HEK293 (cell line): ENCODE measurements at regions not wholly inside any gene's neighbourhood (a gene's known extent, or its start where the extent isn't known, plus 50 kb on each side); places are given as distances from the start of the nearest gene placed in this dataset.

Source experiments
- CTCF ChIP-seq: fragments of 450-650 bp; formaldehyde crosslinking; IDR thresholded peaks from 2 replicates; pipeline ENCODE4 v1.5.1; 2016; ENCODE audit warnings: missing biosample characterization, missing genetic modification characterization
- GLI2 ChIP-seq: fragments of 450-650 bp; formaldehyde crosslinking; IDR thresholded peaks from 2 replicates; pipeline ENCODE4; 2017; ENCODE audit warnings: missing biosample characterization, missing genetic modification characterization, low read depth, borderline replicate concordance
- OSR2 ChIP-seq: fragments of 450-650 bp; formaldehyde crosslinking; IDR thresholded peaks from 2 replicates; pipeline ENCODE4 v1.5.1; 2016; ENCODE audit warnings: missing biosample characterization, missing genetic modification characterization
- PRDM1 ChIP-seq: fragments of 450-650 bp; formaldehyde crosslinking; IDR thresholded peaks from 2 replicates; pipeline ENCODE4; 2016; ENCODE audit warnings: missing biosample characterization, missing genetic modification characterization
- REST ChIP-seq: fragments of 450-650 bp; formaldehyde crosslinking; IDR thresholded peaks from 2 replicates; pipeline ENCODE4 v1.5.1; 2016; ENCODE audit warnings: missing biosample characterization, missing genetic modification characterization
- YY1 ChIP-seq: fragments of 450-650 bp; formaldehyde crosslinking; IDR thresholded peaks from 2 replicates; pipeline ENCODE4 v1.5.1; 2018; ENCODE audit warnings: missing biosample characterization, missing genetic modification characterization
- ZNF677 ChIP-seq: fragments of 450-650 bp; IDR thresholded peaks from 2 replicates; pipeline ENCODE4 v1.5.0; 2018; ENCODE audit warnings: missing biosample characterization, mild to moderate bottlenecking, missing genetic modification characterization, moderate library complexity
- ZNF747 ChIP-seq: fragments of 450-650 bp; formaldehyde crosslinking; IDR thresholded peaks from 2 replicates; pipeline ENCODE4 v1.5.1; 2016; ENCODE audit warnings: missing biosample characterization, missing genetic modification characterization

GRCh38 chr14:65336191-65336591 lies 76.3 kb upstream of the FUT8 start:
- TF ChIP-seq CTCF (tag by site-specific recombination) (no peak), YY1 (tag by site-specific recombination) (no peak), REST (no peak), GLI2 (tag by site-specific recombination) (no peak), ZNF677 (no peak), PRDM1 (no peak), OSR2 (tag by site-specific recombination) (no peak), ZNF747 (tag by site-specific recombination) (no peak)
